Activated CD4-positive, alpha-beta memory T cell treated with anti-CD3 and anti-CD28 coated beads for 36 hours (primary cell): ENCODE measurements at regions not wholly inside any gene's neighbourhood (a gene's known extent, or its start where the extent isn't known, plus 50 kb on each side); places are given as distances from the start of the nearest gene placed in this dataset.

Source experiments
- CTCF ChIA-PET: fragments of 350-600 bp; sonication (Branson Sonifier 250); formaldehyde crosslinking; loops from one replicate; lab custom pipeline; 2021; ENCODE audit warnings: antibody characterized with exemption, inconsistent platforms; lab: Charles Lee
- POLR2A ChIA-PET: fragments of 350-600 bp; sonication (Branson Sonifier 250); formaldehyde crosslinking; loops from one replicate; lab custom pipeline; 2021; ENCODE audit warnings: antibody characterized with exemption; lab: Charles Lee
- DNase-seq: peaks from one replicate; pipeline ENCODE4 v3.0.0-alpha.2; 2020
- H3K27ac Mint-ChIP-seq: one replicate; pipeline ENCODE4 v1.8.0; 2021; ENCODE audit warnings: mixed read lengths
- H3K27me3 Mint-ChIP-seq: one replicate; pipeline ENCODE4 v1.8.0; 2021; ENCODE audit warnings: mixed read lengths
- H3K36me3 Mint-ChIP-seq: one replicate; pipeline ENCODE4 v1.8.0; 2021; ENCODE audit warnings: mixed read lengths
- H3K4me1 Mint-ChIP-seq: one replicate; pipeline ENCODE4 v1.8.0; 2021; ENCODE audit warnings: low read depth, mixed read lengths
- H3K4me3 Mint-ChIP-seq: one replicate; pipeline ENCODE4 v1.8.0; 2021; ENCODE audit warnings: mild to moderate bottlenecking, mixed read lengths
- H3K9me3 Mint-ChIP-seq: one replicate; pipeline ENCODE4 v1.8.0; 2021; ENCODE audit warnings: mixed read lengths
- intact Hi-C: fragments of 100-400 bp; cut with micrococcal nuclease; formaldehyde crosslinking; loops from one replicate; pipeline ENCODE4 v1.15.1; 2023

DNA sequence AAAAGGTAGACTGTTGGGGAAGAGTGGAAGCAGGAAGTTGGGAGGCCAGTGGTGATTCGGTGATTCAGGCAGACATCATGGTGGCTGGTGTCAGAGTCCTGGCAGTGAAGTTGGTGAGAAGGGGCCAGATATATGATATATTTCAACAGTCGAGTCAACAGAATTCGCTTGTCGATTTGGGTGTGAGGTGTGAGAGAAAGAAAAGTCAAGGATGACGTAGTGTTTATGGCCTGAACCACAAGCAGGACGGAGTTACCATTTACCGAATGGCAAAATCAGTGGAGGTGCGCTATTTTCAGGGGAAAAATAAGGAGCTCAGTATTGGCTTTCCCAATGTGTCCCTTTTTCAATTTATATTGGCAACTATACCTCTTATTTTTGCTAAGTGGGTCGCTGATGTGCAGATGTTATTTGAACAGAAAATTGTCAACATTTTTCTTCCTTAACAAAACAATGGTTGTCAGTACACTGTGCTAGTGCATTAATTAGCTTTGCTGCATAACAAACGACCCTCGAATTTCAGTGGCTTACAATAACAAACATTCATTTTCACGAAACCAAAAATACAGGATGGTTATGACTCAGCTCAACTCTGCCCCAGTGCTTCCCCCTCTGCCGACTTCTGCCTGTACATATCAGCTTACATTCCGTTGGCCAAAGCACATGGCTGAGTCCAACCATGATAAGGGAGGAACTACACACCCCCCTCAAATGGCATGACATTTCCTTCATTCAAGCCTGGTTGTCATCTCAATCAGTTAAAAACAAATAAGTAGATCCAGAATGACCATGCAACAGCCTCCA lies 255.0 kb upstream of the ZFP64 start:
- DNase-seq = no peak
- no peaks in the 10 kb centered on the region for H3K4me1 Mint-ChIP-seq
- CTCF ChIA-PET = no interaction called here
- no peak overlapping the region for H3K27ac Mint-ChIP-seq
- H3K4me3 Mint-ChIP-seq = no peak overlapping the region
- H3K9me3 Mint-ChIP-seq = no peaks in the 10 kb centered on the region
- intact Hi-C loops = no loop called here
- no peaks in the 10 kb centered on the region for H3K27me3 Mint-ChIP-seq
- POLR2A ChIA-PET = no interaction called here
- no peaks in the 10 kb centered on the region for H3K36me3 Mint-ChIP-seq

DNA sequence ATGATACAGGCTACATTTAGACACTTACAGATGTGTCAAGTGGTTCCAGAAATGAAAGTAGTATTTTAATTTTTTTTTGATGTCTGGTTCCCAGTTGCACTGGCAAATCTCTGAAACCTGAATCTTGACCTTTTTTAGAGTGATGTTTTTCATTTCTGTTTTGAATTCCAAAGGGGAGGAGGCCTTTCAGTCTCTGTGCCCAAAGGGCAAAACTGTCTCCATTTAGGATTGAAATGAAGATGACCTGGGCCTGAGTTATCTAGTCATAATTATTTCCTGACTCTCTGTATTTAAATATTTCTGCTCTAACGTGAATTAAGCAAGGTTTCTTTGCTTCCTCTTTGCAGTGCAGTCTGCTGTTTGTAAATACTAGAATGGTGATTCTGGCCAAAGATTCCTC lies 252.9 kb upstream of the ZFP64 start:
- no peaks in the 10 kb centered on the region for H3K27me3 Mint-ChIP-seq
- no peak overlapping the region for H3K4me3 Mint-ChIP-seq
- intact Hi-C loops = no loop called here
- ChIA-PET CTCF (no interaction called here), POLR2A (no interaction called here)
- no peaks in the 10 kb centered on the region for H3K4me1 Mint-ChIP-seq
- no peak for DNase-seq
- no peak overlapping the region for H3K27ac Mint-ChIP-seq
- H3K9me3 Mint-ChIP-seq = no peaks in the 10 kb centered on the region
- no peaks in the 10 kb centered on the region for H3K36me3 Mint-ChIP-seq

DNA sequence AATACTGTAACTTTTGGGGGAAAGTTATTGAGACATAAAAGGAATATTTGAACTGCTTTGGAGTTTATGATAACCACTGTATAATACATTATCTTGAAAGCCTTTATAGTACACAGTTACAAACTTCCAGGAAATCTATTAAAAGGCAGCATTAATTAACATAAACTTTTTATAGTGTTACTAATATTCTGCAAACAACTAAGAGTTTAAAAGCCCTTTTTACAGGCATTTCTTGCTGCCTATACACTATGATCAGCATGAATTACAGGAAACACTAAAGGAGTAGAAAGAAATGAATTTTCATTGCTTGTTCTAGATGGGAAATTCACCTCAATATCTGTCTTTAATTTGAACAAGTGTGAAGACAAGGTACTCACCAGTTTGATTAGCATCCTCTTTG lies 252.3 kb upstream of the ZFP64 start:
- Mint-ChIP-seq H3K4me1 (no peaks in the 10 kb centered on the region), H3K27ac (no peak overlapping the region), H3K9me3 (no peaks in the 10 kb centered on the region), H3K36me3 (no peaks in the 10 kb centered on the region), H3K27me3 (no peaks in the 10 kb centered on the region), H3K4me3 (no peak overlapping the region)
- DNase-seq = no peak
- intact Hi-C loops = no loop called here
- ChIA-PET POLR2A (no interaction called here), CTCF (no interaction called here)

DNA sequence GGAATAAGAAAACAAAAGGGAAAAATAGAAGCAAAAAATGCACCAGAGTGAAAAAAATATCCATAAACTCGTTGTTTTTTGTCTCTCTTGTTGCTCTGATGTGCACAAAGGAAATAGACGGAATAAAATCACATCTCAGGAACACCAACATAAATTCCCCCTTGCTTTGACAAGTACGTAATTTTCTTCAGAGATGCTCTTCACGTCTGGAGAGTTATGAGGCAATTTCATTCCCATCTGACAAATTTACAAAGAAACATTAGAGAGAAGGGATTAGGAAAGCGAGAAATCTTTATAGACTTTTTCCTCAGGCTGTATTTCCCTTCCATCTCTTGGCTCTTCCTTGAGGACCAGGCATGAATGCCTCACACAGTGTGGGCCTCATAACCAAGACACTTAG lies 250.1 kb upstream of the ZFP64 start:
- POLR2A ChIA-PET = no interaction called here
- CTCF ChIA-PET = no interaction called here
- Mint-ChIP-seq H3K36me3 (no peaks in the 10 kb centered on the region), H3K27ac (no peak overlapping the region), H3K9me3 (no peaks in the 10 kb centered on the region), H3K4me1 (no peaks in the 10 kb centered on the region), H3K27me3 (no peaks in the 10 kb centered on the region), H3K4me3 (no peak overlapping the region)
- intact Hi-C loops = no loop called here
- DNase-seq = no peak

- Mint-ChIP-seq H3K27ac (no peak overlapping the region), H3K27me3 (no peaks in the 10 kb centered on the region), H3K4me3 (no peak overlapping the region), H3K9me3 (no peaks in the 10 kb centered on the region), H3K36me3 (no peaks in the 10 kb centered on the region), H3K4me1 (no peaks in the 10 kb centered on the region)
- POLR2A ChIA-PET = no interaction called here
- intact Hi-C loops = no loop called here
- CTCF ChIA-PET = no interaction called here
- no peak for DNase-seq
These were observed 247.8 kb upstream of the ZFP64 start for GRCh38 chr20:52439375-52439774.

GRCh38 chr20:52438326-52438963 lies 246.9 kb upstream of the ZFP64 start:
- intact Hi-C loops = no loop called here
- Mint-ChIP-seq H3K27ac (no peak overlapping the region), H3K9me3 (no peaks in the 10 kb centered on the region), H3K4me3 (no peak overlapping the region), H3K4me1 (no peaks in the 10 kb centered on the region), H3K27me3 (no peaks in the 10 kb centered on the region), H3K36me3 (no peaks in the 10 kb centered on the region)
- ChIA-PET POLR2A (no interaction called here), CTCF (no interaction called here)
- DNase-seq = no peak

DNA sequence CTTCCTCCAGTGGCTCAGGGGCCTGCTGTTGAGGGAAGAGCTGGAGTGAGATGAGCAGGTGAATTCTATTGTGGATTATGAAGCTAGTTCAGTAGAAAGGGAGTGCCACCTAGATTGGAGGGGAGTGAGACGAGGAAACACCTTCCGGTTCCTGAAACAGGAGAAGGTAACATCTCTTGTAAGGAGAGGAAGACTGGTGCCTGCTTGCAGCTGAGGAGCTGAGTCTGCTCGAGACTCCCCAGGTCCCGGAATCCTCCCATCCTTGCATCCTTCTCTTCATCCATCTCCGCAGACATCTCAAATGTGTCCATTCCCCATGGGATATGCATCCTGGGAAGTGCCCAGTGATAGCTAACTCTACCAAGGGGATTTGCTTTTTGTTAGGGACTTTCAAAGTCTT lies 242.9 kb upstream of the ZFP64 start:
- H3K36me3 Mint-ChIP-seq = no peaks in the 10 kb centered on the region
- intact Hi-C loops = no loop called here
- DNase-seq = no peak
- CTCF ChIA-PET = no interaction called here
- H3K27ac Mint-ChIP-seq = no peak overlapping the region
- no peak overlapping the region for H3K4me3 Mint-ChIP-seq
- H3K9me3 Mint-ChIP-seq = peaks cover 6% of the 10 kb centered on the region
- no peaks in the 10 kb centered on the region for H3K4me1 Mint-ChIP-seq
- POLR2A ChIA-PET = no interaction called here
- no peaks in the 10 kb centered on the region for H3K27me3 Mint-ChIP-seq

DNA sequence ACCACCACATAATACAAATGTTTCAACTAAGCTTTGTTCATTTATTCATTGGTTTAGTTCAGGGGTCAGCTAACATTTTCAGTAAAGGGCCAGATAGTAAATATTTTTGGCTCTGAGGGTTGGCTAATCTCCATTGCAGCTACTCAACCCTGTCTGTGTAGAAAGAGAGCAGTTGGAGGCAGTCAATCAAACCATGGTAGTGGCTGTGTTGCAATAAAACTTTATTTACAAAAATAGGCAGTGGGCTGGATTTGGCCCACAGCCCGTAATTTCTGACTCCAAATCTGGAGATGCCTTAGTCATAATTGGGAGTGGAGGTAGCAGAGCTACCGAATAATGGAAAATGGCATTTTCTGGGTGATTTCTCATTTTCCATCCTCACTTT lies 242.5 kb upstream of the ZFP64 start:
- no peaks in the 10 kb centered on the region for H3K36me3 Mint-ChIP-seq
- no peak overlapping the region for H3K4me3 Mint-ChIP-seq
- no peaks in the 10 kb centered on the region for H3K27me3 Mint-ChIP-seq
- no peak overlapping the region for H3K27ac Mint-ChIP-seq
- CTCF ChIA-PET = no interaction called here
- POLR2A ChIA-PET = no interaction called here
- no peaks in the 10 kb centered on the region for H3K4me1 Mint-ChIP-seq
- intact Hi-C loops = no loop called here
- H3K9me3 Mint-ChIP-seq = peaks cover 10% of the 10 kb centered on the region
- DNase-seq = no peak

GRCh38 chr20:52433326-52434040 lies 241.9 kb upstream of the ZFP64 start:
- peaks cover 13% of the 10 kb centered on the region for H3K9me3 Mint-ChIP-seq
- no peak for DNase-seq
- ChIA-PET CTCF (no interaction called here), POLR2A (no interaction called here)
- no peaks in the 10 kb centered on the region for H3K36me3 Mint-ChIP-seq
- H3K4me3 Mint-ChIP-seq = no peak overlapping the region
- H3K4me1 Mint-ChIP-seq = no peaks in the 10 kb centered on the region
- intact Hi-C loops = no loop called here
- H3K27me3 Mint-ChIP-seq = no peaks in the 10 kb centered on the region
- H3K27ac Mint-ChIP-seq = no peak overlapping the region

DNA sequence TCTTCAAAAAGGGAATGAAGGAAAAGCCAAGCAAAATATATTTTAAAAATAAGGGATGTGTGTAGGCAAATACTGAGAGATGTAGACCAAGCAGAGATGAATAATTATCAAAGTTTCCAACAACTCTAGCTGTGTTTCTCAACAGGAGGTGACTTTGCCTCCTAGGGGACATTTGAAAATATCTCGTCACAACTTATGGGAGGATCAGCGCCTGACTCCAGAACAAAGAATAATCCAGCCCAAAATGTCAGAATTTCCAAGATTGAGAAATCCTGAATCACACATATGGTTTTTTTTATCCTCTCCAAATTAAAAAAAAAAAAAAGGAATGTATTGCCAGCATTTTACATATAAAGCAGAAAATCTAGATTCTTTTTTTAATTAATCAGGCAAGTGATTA lies 241.2 kb upstream of the ZFP64 start:
- ChIA-PET POLR2A (no interaction called here), CTCF (interaction anchor here (0.6 kb wide), 1 partner anchor 1114 kb away, joined by 3 read pairs; no protein-coding TSS in a partner anchor)
- Mint-ChIP-seq H3K4me3 (no peak overlapping the region), H3K36me3 (no peaks in the 10 kb centered on the region), H3K27me3 (no peaks in the 10 kb centered on the region), H3K27ac (no peak overlapping the region), H3K4me1 (no peaks in the 10 kb centered on the region), H3K9me3 (peaks cover 13% of the 10 kb centered on the region)
- intact Hi-C loops = no loop called here
- DNase-seq = no peak

GRCh38 chr20:52429029-52429428 lies 237.4 kb upstream of the ZFP64 start:
- Mint-ChIP-seq H3K36me3 (no peaks in the 10 kb centered on the region), H3K27me3 (no peaks in the 10 kb centered on the region), H3K9me3 (peaks cover 13% of the 10 kb centered on the region), H3K4me1 (peaks cover 10% of the 10 kb centered on the region), H3K27ac (no peak overlapping the region), H3K4me3 (no peak overlapping the region)
- DNase-seq = no peak
- CTCF ChIA-PET = no interaction called here
- intact Hi-C loops = no loop called here
- POLR2A ChIA-PET = no interaction called here

- Mint-ChIP-seq H3K4me1 (peaks cover 10% of the 10 kb centered on the region), H3K9me3 (peaks cover 13% of the 10 kb centered on the region), H3K27me3 (no peaks in the 10 kb centered on the region), H3K27ac (no peak overlapping the region), H3K4me3 (no peak overlapping the region), H3K36me3 (no peaks in the 10 kb centered on the region)
- ChIA-PET CTCF (no interaction called here), POLR2A (no interaction called here)
- intact Hi-C loops = no loop called here
- no peak for DNase-seq
These were observed 236.4 kb upstream of the ZFP64 start for GRCh38 chr20:52427960-52428359.
